ENCODE measurements at regions not wholly inside any gene's neighbourhood (a gene's known extent, or its start where the extent isn't known, plus 50 kb on each side); places are given as distances from the start of the nearest gene placed in this dataset.
"Not testable (repeated sequence)": the region's sequence is repeated elsewhere in the genome, so short reads cannot be mapped to it uniquely, and the experiment has no call there.

GRCh38 chr3:187484547-187485295 lies 116.5 kb downstream of the RTP4 start:
- Histone ChIP-seq H3K4me1 (ENCODE audit: insufficient read depth) (no peaks in the 10 kb centered on the region), H4K20me1 (ENCODE audit: insufficient read depth) (no peaks in the 10 kb centered on the region), H3K36me3 (ENCODE audit: low read depth) (no peaks in the 10 kb centered on the region), H3K27ac (no peak overlapping the region), H3K79me2 (ENCODE audit: insufficient read depth) (no peaks in the 10 kb centered on the region), H3K9me2 (ENCODE audit: insufficient read depth) (no peaks in the 10 kb centered on the region), H3K4me2 (ENCODE audit: unreplicated experiment) (no peak overlapping the region), H3K9me3 (ENCODE audit: low read depth) (no peaks in the 10 kb centered on the region), H3K4me3 (no peak overlapping the region), H3K9ac (no peak overlapping the region), H3K27me3 (replicated peaks; ENCODE audit: insufficient read depth) (peaks cover 14% of the 10 kb centered on the region), H3F3A (ENCODE audit: insufficient read depth) (no peaks in the 10 kb centered on the region), H2AFZ (no peak overlapping the region)
- 13 to 15% methylated on average over 10 of the region's 10 CpGs for WGBS, 2 experiments (ENCODE audit: low coverage in 1 of 2, low lambda C conversion rate in 2 of 2, missing lambda C conversion rate in 2 of 2)
- in situ Hi-C loops (cut with MboI): no loop called here
- DNase-seq: no peak
- TF ChIP-seq EZH2 (IDR thresholded peaks at IDR 0.05; ENCODE audit: insufficient read depth, poor library complexity, severe bottlenecking): no peak
- no peak for TF ChIP-seq EZH2phosphoT487 (IDR thresholded peaks at IDR 0.05; ENCODE audit: insufficient read depth, low read depth)

GRCh38 chr3:187481426-187481825 lies 113.2 kb downstream of the RTP4 start:
- Histone ChIP-seq H2AFZ (no peak overlapping the region), H3K4me1 (ENCODE audit: insufficient read depth) (no peaks in the 10 kb centered on the region), H4K20me1 (ENCODE audit: insufficient read depth) (no peaks in the 10 kb centered on the region), H3K9me2 (ENCODE audit: insufficient read depth) (no peaks in the 10 kb centered on the region), H3K9ac (no peak overlapping the region), H3K4me2 (ENCODE audit: unreplicated experiment) (no peak overlapping the region), H3K36me3 (ENCODE audit: low read depth) (no peaks in the 10 kb centered on the region), H3K27me3 (replicated peaks; ENCODE audit: insufficient read depth) (peaks cover 14% of the 10 kb centered on the region), H3K27ac (no peak overlapping the region), H3K79me2 (ENCODE audit: insufficient read depth) (no peaks in the 10 kb centered on the region), H3F3A (ENCODE audit: insufficient read depth) (no peaks in the 10 kb centered on the region), H3K4me3 (no peak overlapping the region), H3K9me3 (ENCODE audit: low read depth) (no peaks in the 10 kb centered on the region)
- in situ Hi-C loops (cut with MboI): no loop called here
- no peak for TF ChIP-seq EZH2phosphoT487 (IDR thresholded peaks at IDR 0.05; ENCODE audit: insufficient read depth, low read depth)
- TF ChIP-seq EZH2 (IDR thresholded peaks at IDR 0.05; ENCODE audit: insufficient read depth, poor library complexity, severe bottlenecking): no peak
- 8 to 16% methylated on average over 3 of the region's 3 CpGs for WGBS, 2 experiments (ENCODE audit: low coverage in 1 of 2, low lambda C conversion rate in 2 of 2, missing lambda C conversion rate in 2 of 2)
- DNase-seq: no peak

GRCh38 chr3:187475613-187476012 lies 107.4 kb downstream of the RTP4 start:
- in situ Hi-C loops (cut with MboI); H3F3A ChIP-seq (ENCODE audit: insufficient read depth); H3K36me3 ChIP-seq (ENCODE audit: low read depth); H4K20me1 ChIP-seq (ENCODE audit: insufficient read depth); H2AFZ ChIP-seq; H3K9ac ChIP-seq; H3K4me1 ChIP-seq (ENCODE audit: insufficient read depth); H3K9me2 ChIP-seq (ENCODE audit: insufficient read depth); H3K4me2 ChIP-seq (ENCODE audit: unreplicated experiment); H3K27ac ChIP-seq; H3K79me2 ChIP-seq (ENCODE audit: insufficient read depth); H3K4me3 ChIP-seq; H3K27me3 ChIP-seq (replicated peaks; ENCODE audit: insufficient read depth); DNase-seq; H3K9me3 ChIP-seq (ENCODE audit: low read depth): not testable (repeated sequence)

- H3K9me2 ChIP-seq (ENCODE audit: insufficient read depth): no peaks in the 10 kb centered on the region
- in situ Hi-C loops (cut with MboI): no loop called here
- H3K9me3 ChIP-seq (ENCODE audit: low read depth): peaks cover 6% of the 10 kb centered on the region
- no peaks in the 10 kb centered on the region for H3K4me1 ChIP-seq (ENCODE audit: insufficient read depth)
- no peak overlapping the region for H3K27ac ChIP-seq
- DNase-seq: no peak
- H3F3A ChIP-seq (ENCODE audit: insufficient read depth): no peaks in the 10 kb centered on the region
- TF ChIP-seq EZH2phosphoT487 (IDR thresholded peaks at IDR 0.05; ENCODE audit: insufficient read depth, low read depth) (no peak), EZH2 (IDR thresholded peaks at IDR 0.05; ENCODE audit: insufficient read depth, poor library complexity, severe bottlenecking) (no peak)
- H4K20me1 ChIP-seq (ENCODE audit: insufficient read depth): no peaks in the 10 kb centered on the region
- no peaks in the 10 kb centered on the region for H3K27me3 ChIP-seq (replicated peaks; ENCODE audit: insufficient read depth)
- no peak overlapping the region for H3K4me2 ChIP-seq (ENCODE audit: unreplicated experiment)
- H3K9ac ChIP-seq: no peak overlapping the region
- H3K4me3 ChIP-seq: no peak overlapping the region
- H3K36me3 ChIP-seq (ENCODE audit: low read depth): no peaks in the 10 kb centered on the region
- WGBS, 2 experiments (ENCODE audit: low coverage in 1 of 2, low lambda C conversion rate in 2 of 2, missing lambda C conversion rate in 2 of 2): 28 to 36% methylated on average over 1 of the region's 1 CpG
- no peaks in the 10 kb centered on the region for H3K79me2 ChIP-seq (ENCODE audit: insufficient read depth)
- H2AFZ ChIP-seq: no peak overlapping the region
These were observed 105.7 kb downstream of the RTP4 start for GRCh38 chr3:187473778-187474406.

GRCh38 chr3:187466306-187466705 lies 98.1 kb downstream of the RTP4 start:
- H3K9me2 ChIP-seq (ENCODE audit: insufficient read depth); H3K27ac ChIP-seq; H3K9me3 ChIP-seq (ENCODE audit: low read depth); in situ Hi-C loops (cut with MboI); DNase-seq; H3K4me3 ChIP-seq; H3K9ac ChIP-seq; H3K4me2 ChIP-seq (ENCODE audit: unreplicated experiment); H3K27me3 ChIP-seq (replicated peaks; ENCODE audit: insufficient read depth); H3F3A ChIP-seq (ENCODE audit: insufficient read depth); H4K20me1 ChIP-seq (ENCODE audit: insufficient read depth); H3K4me1 ChIP-seq (ENCODE audit: insufficient read depth); H3K36me3 ChIP-seq (ENCODE audit: low read depth); H3K79me2 ChIP-seq (ENCODE audit: insufficient read depth); H2AFZ ChIP-seq: not testable (repeated sequence)
- 33 to 40% methylated on average over 7 of the region's 7 CpGs for WGBS, 2 experiments (ENCODE audit: low coverage in 1 of 2, low lambda C conversion rate in 2 of 2, missing lambda C conversion rate in 2 of 2)
